ENCODE measurements at regions not wholly inside any gene's neighbourhood (a gene's known extent, or its start where the extent isn't known, plus 50 kb on each side); places are given as distances from the start of the nearest gene placed in this dataset.

- no peak for FAIRE-seq
Observed at GRCh38 chr1:29514361-29515169, 278.2 kb downstream of the PTPRU start.

GRCh38 chr1:29513357-29513756 lies 277.0 kb downstream of the PTPRU start:
- peak; percentile 8 for FAIRE-seq
- DNase-seq (ENCODE audit: low spot score) = peak; percentile 54

More at GRCh38 chr1:29514361-29515169, 278.2 kb downstream of the PTPRU start:
- no peak for DNase-seq (ENCODE audit: low spot score)

DNA sequence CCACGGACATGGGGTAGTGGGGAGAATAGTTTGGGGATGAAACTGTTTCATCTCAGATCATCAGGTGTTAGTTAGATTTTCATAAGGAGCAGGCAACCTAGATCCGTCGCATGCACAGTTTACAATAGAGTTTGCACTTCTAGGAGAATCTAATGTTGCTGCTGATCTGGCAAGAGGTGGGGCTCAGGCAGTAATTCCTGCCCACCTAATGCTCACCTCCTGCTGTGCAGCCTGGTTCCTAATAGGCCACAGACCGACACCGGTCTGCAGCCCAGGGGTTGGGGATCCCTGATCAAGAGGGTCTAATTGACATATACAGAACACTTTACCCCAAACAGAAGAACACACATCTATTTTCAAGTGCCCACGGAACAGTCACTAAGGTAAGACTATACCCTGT lies 275.1 kb downstream of the PTPRU start:
- FAIRE-seq = no peak

DNA sequence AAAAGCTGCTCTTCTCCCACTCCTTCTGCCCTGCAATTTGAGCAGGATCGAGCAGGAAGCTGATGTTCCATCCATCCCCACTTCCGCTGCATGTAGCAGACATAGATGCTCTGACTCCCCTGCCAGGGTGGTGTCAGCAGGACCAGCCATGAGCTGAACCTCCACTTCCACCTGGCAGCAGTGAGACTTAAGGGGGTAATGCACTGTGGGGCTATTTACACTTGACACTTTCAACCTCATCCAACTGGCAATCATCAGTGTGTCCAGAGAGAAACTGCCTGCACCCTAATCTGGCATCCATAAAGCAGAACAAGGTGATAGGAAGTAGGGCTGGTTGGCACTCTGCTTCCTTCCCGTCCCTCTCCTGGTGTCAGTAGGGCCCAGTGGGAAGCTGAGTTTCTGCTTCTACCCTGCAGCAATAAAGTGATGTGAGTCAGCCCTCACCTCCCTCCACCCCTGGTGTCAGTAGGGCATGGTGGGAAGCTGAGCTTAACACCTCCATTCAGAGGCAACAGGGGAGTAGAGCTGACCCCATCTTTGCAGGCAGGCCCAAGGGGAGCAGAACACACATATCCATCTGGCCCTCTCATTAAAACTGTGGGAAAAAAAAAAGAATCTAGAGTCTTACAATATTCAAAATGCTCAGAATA lies 272.3 kb downstream of the PTPRU start:
- DNase-seq (ENCODE audit: low spot score) = no peak
- FAIRE-seq = no peak

More for the DNA sequence above, 275.1 kb downstream of the PTPRU start:
- DNase-seq (ENCODE audit: low spot score) = no peak

GRCh38 chr1:29506678-29507225 lies 270.4 kb downstream of the PTPRU start:
- FAIRE-seq = no peak
- no peak for DNase-seq (ENCODE audit: low spot score)

DNA sequence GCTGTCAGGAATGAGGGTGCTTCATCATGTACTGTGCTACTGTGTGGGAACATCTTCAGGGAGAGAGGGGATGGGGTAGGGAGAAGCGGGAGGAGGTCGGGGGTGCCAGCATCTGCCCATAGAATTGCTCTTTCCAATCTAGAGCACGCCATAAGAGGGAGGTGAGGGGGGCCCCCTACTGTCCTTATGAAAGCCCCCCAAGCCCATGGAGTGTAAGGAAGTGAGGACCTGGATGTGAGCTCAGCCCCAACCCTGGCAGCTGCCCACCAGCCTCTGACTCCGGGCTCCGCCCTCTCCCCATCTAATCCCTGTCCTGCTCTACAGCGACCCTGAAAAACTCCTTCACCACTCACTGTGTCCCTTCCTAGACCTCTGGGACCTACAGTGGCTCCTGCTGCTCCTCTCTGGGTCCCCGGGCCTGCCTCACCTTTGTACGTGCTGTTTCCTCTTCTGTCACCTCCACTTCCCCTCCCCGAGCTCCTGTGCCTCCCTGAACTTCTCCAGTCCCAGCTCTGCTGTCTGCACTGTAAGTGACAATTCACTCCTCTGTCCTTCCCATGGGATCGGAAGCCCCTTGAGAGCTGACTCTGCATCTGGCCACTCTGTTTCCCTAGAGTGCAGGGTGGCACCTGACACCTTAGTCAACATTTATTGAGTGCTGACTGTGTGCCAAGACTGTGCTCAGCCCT lies 269.4 kb downstream of the PTPRU start:
- DNase-seq (ENCODE audit: low spot score) (no peak), FAIRE-seq (no peak)

GRCh38 chr1:29504709-29505410 lies 268.5 kb downstream of the PTPRU start:
- no peak for DNase-seq (ENCODE audit: low spot score)
- no peak for FAIRE-seq

DNA sequence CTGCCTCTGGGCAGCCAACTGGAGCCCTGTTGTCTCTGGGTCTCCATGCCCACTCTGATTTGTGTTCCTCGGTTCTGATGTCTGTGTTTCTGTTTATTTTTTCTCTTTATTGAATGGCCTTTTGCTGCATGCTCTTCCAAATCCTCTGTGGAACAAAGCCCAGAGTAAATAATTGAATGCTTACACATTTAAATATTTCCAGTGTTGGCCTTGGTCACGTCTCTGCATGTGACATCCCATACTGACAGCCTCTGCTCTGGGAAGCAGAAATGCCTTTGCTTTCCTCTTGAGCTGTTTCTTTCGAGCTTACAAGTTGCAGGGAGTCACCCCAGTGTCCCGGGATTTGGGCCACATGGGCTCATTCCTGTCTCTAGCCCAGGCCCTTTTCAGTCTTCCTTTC lies 267.9 kb downstream of the PTPRU start:
- no peak for DNase-seq (ENCODE audit: low spot score)
- no peak for FAIRE-seq

DNA sequence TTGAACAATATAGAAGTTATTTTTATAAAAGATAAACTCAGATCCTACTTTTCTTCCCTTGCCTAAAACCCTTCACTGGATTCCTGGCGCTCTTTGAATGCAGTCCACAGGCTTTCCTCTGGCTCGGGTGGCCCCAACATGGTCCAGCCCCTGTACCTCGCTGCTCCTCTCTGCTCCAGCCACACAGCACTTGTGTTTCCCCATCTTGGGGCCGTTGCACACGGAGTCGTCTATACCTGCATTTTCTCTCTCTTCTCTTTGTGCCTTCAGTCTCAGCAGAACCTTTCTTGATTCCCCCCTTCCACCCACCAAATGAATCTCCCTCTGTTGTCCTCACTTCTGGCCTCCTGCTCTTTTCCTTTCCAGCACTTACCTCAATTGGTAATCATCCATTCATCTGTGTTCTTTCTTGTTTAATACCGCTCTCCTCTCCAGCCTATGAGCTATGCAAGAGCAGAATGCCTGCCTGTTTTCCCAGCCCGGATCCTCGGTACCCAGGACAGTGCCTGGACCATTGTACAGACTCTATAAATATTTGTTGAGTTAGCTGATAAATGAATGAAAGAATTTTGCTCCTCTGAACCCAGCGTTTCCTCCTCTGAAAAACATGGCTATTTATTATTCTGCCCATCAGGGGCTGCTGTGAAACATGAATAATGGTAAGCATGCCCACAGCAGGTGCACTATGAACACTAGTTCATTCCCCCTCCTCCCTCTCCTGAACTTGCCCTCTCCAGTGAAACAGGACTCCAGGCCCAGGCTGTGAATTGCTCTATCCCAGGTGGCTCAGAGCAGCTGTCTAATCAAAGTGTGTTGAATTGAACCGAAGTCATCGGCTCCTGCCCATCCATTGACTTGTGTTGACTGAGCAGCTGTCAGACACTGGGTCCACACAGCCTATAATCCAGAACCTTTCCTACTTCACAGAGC lies 266.9 kb downstream of the PTPRU start:
- FAIRE-seq (no peak), DNase-seq (ENCODE audit: low spot score) (no peak)

- no peak for DNase-seq (ENCODE audit: low spot score)
- no peak for FAIRE-seq
Observed at GRCh38 chr1:29502225-29502910, 266.0 kb downstream of the PTPRU start.

- no peak for FAIRE-seq
- DNase-seq (ENCODE audit: low spot score) = no peak
Observed at GRCh38 chr1:29501227-29501976, 265.1 kb downstream of the PTPRU start.

DNA sequence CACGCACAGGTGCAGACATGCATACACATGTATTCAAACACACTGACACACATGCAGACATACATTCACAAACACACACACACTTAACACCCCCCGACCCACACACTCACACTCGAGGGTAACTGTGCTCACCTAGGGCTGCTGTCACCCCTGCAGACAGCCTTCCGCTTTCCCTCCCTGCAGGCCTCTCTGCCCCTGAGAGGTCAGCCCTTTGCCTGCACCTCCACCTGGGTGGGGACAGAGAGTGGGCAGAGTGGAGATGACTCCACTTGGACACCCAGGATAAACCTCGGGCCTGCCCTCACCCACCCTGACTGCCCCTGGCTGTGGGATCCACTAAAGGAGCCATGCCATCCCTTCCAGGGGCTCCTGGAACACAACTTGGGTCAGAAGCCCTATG lies 264.3 kb downstream of the PTPRU start:
- DNase-seq (ENCODE audit: low spot score) (no peak), FAIRE-seq (no peak)

DNA sequence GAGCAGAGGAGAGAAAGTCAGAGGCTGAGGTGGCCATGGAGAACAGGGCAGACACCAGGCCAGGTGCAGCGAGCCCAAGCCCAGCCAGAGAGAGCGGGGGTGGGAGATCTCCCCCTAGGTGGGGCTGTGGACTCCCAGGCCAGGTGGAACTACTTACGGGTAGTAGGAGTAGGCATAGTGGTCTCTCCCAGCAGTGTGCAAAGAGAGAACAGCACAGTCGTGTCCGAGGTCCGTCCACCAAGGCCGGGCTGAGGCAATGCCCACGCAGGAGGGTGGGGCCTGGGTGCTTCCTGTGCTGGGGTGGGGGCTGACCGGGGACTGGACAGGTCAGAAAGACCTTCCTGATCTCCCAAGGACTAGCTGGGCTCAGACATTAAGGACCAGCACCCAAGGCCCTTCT lies 263.7 kb downstream of the PTPRU start:
- FAIRE-seq = no peak
- no peak for DNase-seq (ENCODE audit: low spot score)

- FAIRE-seq = no peak
- DNase-seq (ENCODE audit: low spot score) = no peak
Observed at GRCh38 chr1:29499104-29499650, 262.9 kb downstream of the PTPRU start.

GRCh38 chr1:29498126-29499103 lies 262.1 kb downstream of the PTPRU start:
- DNase-seq (ENCODE audit: low spot score) (no peak), FAIRE-seq (no peak)

GRCh38 chr1:29497395-29498125 lies 261.2 kb downstream of the PTPRU start:
- DNase-seq (ENCODE audit: low spot score) (no peak), FAIRE-seq (no peak)

- FAIRE-seq = no peak
Observed at GRCh38 chr1:29496701-29497100, 260.4 kb downstream of the PTPRU start.

More at GRCh38 chr1:29496701-29497100, 260.4 kb downstream of the PTPRU start:
- no peak for DNase-seq (ENCODE audit: low spot score)

Data from RCC 7860 (cell line).